Inflammatory macrophage (primary cell): ENCODE measurements at regions not wholly inside any gene's neighbourhood (a gene's known extent, or its start where the extent isn't known, plus 50 kb on each side); places are given as distances from the start of the nearest gene placed in this dataset.
"Not testable (repeated sequence)": the region's sequence is repeated elsewhere in the genome, so short reads cannot be mapped to it uniquely, and the experiment has no call there.

Experiments used
- DNase-seq, 2 donors: peaks; one replicate each; pipeline ENCODE4 v3.0.0-alpha.2; 2020 to 2022

DNA sequence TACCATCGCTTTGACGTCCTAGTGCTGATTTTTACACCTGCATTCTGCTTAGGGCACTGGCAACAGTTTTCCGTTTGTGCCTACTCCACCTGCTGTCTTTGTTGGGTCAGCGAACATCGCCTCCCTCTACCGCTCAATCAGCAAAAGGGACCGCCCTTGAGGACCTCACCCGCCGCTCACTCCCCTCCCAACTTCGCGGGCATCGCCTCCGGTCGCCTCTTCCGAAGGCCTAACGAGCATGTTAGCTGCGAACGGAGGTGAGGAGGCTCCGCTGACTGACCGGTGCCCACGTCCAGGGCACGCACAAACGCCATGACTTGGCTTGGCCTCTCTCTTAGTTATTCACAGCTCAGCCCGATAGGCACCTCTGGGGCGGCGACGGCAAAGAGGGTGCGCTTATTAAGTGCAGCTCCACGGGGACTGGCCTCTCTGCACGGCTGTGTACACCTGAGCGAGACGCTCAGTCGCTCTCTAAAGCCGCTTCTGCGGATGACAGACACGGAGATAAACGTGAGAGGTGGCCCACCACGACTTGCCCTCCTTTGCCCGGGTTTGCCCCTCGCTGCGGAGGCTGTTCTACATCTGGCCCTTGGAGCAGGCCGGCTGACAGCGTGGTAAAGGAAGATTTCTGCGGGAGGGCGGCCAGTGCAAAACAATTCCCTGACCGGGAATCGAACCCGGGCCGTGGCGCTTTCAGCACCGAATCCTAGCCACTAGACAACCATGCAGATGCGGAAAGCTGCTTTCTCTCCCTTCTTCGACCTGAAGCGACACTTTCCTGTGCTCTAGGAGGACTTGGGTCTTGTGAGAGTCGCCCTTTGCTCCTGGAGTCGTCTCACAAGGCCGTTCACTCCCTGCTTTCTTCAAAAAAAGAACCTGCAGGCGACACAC lies 81.6 kb upstream of the FCGR1A start:
- not testable (repeated sequence) for DNase-seq

DNA sequence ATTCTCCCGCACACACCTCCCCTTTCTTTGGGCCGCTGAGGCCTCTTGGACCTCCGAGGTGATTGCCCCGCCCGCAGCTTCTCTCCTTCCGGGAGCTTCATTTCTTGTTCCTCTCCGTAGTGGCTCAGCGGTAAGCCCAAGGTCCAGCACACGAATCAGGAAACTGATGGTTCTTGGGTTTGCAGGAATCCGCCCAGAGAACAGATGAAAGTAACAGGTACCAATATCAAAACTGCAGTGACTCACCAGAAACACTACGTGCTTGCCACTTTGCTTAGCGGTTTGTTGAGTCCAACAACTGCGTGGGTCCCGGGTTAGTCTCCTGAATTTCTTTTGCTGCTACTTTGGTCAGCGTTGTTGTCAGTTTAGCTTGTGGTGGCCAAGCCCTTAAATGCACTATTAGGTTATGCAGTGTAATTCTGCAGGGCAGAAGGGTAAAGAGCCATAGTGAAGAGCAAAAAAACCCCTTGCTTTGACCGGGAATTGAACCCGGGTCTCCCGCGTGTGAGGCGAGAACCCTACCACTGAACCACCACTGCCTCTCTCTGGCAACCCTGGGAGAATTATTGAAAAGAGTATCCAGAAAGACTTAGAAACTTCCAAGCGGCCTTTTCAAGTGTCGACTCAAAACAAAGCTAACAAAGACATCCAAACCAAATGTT lies 74.2 kb upstream of the FCGR1A start:
- peak in 1 of 2 donors; percentile 83 for DNase-seq

DNA sequence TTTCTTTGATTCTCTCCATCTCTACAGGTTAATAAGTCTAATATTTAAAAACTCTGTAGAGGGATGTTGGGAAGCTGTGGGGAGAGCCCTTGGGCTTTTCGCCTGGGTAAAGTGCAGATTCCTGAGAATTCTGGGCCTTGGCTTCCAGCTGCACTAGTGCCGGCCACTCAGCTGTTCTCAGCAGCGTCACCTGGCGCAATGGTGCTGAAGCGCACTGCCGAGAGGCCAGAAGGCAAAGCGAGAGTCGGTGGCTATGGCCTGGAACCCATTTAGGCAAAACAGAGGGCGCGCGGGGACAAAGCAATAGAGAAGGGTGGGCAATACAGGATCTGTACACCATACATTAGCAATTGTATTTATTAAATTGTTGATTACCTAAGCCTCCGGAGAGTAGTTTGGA lies 70.8 kb upstream of the FCGR1A start:
- DNase-seq = not testable (repeated sequence)

DNA sequence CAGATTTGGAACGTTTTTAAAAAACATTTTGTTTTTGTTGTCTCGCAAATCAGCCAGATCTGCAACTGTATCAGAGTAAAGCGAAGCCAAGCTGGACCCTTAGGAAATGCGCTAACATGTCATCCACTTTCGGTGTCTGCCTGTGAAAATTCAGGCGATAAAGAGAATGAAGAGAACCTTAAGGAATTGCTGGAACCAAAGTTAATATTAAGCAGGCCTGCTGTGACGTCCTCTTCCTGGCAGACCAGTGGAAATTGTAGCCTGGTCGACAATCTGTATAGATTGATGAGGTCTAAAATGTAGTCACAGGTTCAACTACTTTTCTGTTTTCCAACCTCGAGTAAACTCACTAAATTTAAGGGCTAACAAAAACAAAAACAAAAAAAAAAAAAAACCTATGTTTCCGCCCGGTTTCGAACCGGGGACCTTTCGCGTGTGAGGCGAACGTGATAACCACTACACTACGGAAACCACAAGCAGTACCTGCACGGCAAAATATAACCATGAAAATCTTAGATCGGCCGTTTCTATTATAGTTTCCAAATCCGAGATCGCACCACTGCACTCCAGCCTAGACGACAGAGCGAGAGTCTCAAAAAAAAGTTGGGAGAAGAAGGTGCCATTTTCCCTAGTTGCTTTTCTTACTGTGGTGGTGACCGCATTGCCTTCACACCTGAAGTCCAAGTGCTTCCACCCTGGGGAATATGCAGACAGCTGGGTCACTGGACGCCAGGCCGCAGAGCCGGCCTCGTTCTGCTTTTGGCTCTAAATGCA lies 70.2 kb upstream of the FCGR1A start:
- peak; percentile 11 to 58 for DNase-seq

DNA sequence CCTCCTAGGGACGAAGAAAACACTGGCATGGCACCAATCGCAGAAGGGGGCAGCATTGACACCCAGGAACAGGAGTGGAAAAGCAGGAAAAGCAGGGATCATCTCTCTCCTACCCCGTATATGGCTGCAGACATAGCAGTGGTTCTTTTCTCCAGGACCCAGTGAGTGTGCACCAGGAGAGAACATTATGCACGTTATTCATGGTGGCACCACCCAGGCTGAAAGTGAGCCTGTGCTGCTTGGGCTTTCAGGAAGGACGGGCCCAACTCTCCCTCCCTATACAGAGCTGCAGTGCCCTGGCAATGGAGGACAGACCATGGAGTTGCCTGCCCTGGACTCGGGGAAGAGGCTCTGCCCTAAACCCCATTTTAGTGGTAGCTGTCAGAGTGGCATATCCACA lies 69.0 kb upstream of the FCGR1A start:
- not testable (repeated sequence) for DNase-seq

DNA sequence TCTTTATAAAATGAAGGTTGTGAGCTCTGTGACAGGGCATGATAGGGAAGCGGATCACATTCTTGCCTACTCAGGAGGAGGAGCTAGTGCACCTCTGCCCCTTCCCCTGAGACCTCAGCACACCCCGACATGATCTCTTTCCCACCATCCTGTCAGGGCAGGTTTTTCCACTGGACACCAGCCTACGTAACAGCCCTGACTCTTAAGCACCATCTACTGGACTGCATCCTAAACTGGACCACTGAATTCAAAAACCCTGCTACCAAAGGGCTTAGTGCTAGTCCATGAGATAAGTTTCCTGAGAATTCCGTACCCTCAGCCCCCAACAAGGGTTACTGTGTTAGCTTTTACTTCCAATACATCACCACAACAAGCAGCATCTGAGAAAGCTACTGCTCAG lies 68.5 kb upstream of the FCGR1A start:
- DNase-seq = not testable (repeated sequence)

DNA sequence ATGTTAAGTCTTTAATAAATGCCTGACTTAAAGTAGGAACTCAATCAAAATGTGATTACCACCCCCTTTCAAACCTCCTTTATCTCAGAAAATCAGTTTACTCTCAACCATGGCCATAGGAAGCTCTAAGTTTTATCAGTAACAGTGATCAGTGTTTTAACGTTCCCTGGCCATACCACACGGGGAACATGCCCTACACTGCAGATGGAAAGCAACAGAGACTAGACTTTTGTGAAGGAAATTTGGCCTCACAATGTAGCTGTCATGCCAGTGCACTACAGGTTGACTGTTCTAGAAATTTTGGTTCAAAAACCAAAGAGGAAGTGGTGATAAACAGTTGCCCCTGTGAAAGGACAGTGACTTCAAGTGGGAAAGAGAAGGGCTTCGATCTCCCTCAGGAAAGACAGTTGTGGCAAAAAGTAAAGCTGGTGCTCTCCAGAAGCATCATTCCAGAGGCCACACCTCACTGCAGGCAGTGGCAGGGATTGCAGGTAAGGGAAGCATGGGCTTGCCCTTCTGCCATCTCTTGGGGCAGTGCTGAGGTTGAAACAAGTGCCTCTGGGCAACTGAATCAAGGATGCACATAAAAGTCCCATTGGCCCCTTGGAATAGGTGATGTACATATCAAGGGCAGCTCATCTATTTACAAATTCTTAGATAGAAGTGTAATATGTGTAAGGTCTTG lies 57.7 kb upstream of the FCGR1A start:
- DNase-seq = not testable (repeated sequence)

DNA sequence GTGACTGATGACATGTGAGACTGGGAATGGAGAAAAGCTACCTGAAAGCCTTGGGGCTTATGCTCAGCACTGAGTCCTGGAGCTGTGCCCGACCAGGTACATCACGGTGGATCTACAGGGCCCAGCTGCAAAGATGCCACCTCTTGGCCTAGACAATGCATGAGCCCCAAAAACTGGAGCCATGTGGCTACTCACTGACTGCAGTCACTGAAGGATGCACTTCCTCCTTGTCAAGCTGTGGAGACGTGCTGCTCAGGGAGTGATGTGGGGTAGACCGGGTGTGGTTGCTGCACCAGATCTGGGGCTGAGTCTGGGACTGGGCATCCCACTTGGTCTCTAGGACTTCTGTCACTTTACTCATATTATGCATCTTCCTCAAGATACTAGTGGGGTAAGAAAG lies 55.8 kb upstream of the FCGR1A start:
- not testable (repeated sequence) for DNase-seq

DNA sequence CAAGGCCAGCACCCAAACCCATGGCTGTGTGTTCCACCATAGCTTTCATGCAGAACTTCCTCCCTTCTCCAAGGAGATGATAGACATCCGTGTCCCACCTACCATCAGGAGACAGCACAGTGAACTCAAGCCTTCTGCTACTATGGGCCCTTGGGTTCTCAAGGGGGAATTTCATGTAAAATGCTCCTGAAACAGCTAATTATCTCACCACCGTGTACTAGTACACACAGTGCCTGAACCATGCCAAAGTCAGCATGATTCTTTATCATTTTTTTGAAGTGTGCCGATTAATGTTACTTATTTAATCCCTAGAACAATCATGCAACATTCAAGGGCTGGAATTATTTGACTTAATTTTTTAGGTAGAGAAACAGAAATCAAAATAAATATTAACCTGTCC lies 53.9 kb upstream of the FCGR1A start:
- not testable (repeated sequence) for DNase-seq
